ENCODE measurements at regions not wholly inside any gene's neighbourhood (a gene's known extent, or its start where the extent isn't known, plus 50 kb on each side); places are given as distances from the start of the nearest gene placed in this dataset.
"Not testable (repeated sequence)": the region's sequence is repeated elsewhere in the genome, so short reads cannot be mapped to it uniquely, and the experiment has no call there.

GRCh38 chr13:50448535-50448998 is 394.9 kb downstream of the DLEU7 start:
- DNase-seq (ENCODE audit: low read depth in 2 of 2, low spot score in 1 of 2) = no peak

GRCh38 chr13:50449465-50449864 is 394.0 kb downstream of the DLEU7 start:
- DNase-seq (ENCODE audit: low read depth in 2 of 2, low spot score in 1 of 2) = no peak

- DNase-seq (ENCODE audit: low read depth in 2 of 2, low spot score in 1 of 2) = no peak
Observed at GRCh38 chr13:50450279-50450678, 393.2 kb downstream of the DLEU7 start.

GRCh38 chr13:50451609-50452008 is 391.9 kb downstream of the DLEU7 start:
- no peak for DNase-seq (ENCODE audit: low read depth in 2 of 2, low spot score in 1 of 2)

GRCh38 chr13:50452028-50452427 is 391.5 kb downstream of the DLEU7 start:
- DNase-seq (ENCODE audit: low read depth in 2 of 2, low spot score in 1 of 2) = no peak

- DNase-seq (ENCODE audit: low read depth in 2 of 2, low spot score in 1 of 2) = no peak
Observed at GRCh38 chr13:50452756-50453155, 390.7 kb downstream of the DLEU7 start.

- no peak for DNase-seq (ENCODE audit: low read depth in 2 of 2, low spot score in 1 of 2)
Observed at GRCh38 chr13:50453188-50453587, 390.3 kb downstream of the DLEU7 start.

- DNase-seq (ENCODE audit: low read depth in 2 of 2, low spot score in 1 of 2) = no peak
Observed at GRCh38 chr13:50456111-50456510, 387.4 kb downstream of the DLEU7 start.

- DNase-seq (ENCODE audit: low read depth in 2 of 2, low spot score in 1 of 2) = no peak
Observed at GRCh38 chr13:50457415-50458393, 385.8 kb downstream of the DLEU7 start.

GRCh38 chr13:50459046-50459445 is 384.4 kb downstream of the DLEU7 start:
- DNase-seq (ENCODE audit: low read depth in 2 of 2, low spot score in 1 of 2) = no peak

GRCh38 chr13:50459658-50460057 is 383.8 kb downstream of the DLEU7 start:
- no peak for DNase-seq (ENCODE audit: low read depth in 2 of 2, low spot score in 1 of 2)

- DNase-seq (ENCODE audit: low read depth in 2 of 2, low spot score in 1 of 2) = no peak
Observed at GRCh38 chr13:50460358-50460757, 383.1 kb downstream of the DLEU7 start.

- DNase-seq (ENCODE audit: low read depth in 2 of 2, low spot score in 1 of 2) = no peak
Observed at GRCh38 chr13:50461189-50461588, 382.3 kb downstream of the DLEU7 start.

- no peak for DNase-seq (ENCODE audit: low read depth in 2 of 2, low spot score in 1 of 2)
Observed at GRCh38 chr13:50463719-50464118, 379.8 kb downstream of the DLEU7 start.

GRCh38 chr13:50464349-50465251 is 378.9 kb downstream of the DLEU7 start:
- no peak for DNase-seq (ENCODE audit: low read depth in 2 of 2, low spot score in 1 of 2)

GRCh38 chr13:50466456-50466855 is 377.0 kb downstream of the DLEU7 start:
- DNase-seq (ENCODE audit: low read depth in 2 of 2, low spot score in 1 of 2) = no peak

GRCh38 chr13:50467156-50468110 is 376.1 kb downstream of the DLEU7 start:
- no peak for DNase-seq (ENCODE audit: low read depth in 2 of 2, low spot score in 1 of 2)

- DNase-seq (ENCODE audit: low read depth in 2 of 2, low spot score in 1 of 2) = no peak
Observed at GRCh38 chr13:50468849-50469669, 374.4 kb downstream of the DLEU7 start.

- DNase-seq (ENCODE audit: low read depth in 2 of 2, low spot score in 1 of 2) = not testable (repeated sequence)
Observed at GRCh38 chr13:50473050-50473449, 370.4 kb downstream of the DLEU7 start.
